HG03025 (cell line): ENCODE measurements at regions not wholly inside any gene's neighbourhood (a gene's known extent, or its start where the extent isn't known, plus 50 kb on each side); places are given as distances from the start of the nearest gene placed in this dataset.

Source experiments
- ATAC-seq: cut with Tn5 transposase; IDR thresholded peaks from one replicate; pipeline ENCODE4 v1.9.1; 2021; ENCODE audit warnings: mild to moderate bottlenecking, moderate library complexity; ENCODE audit not compliant: unreplicated experiment, low FRiP score

- ATAC-seq = no peak
Measured at GRCh38 chr2:146890491-146890890, 954.3 kb upstream of the ACVR2A start.

DNA sequence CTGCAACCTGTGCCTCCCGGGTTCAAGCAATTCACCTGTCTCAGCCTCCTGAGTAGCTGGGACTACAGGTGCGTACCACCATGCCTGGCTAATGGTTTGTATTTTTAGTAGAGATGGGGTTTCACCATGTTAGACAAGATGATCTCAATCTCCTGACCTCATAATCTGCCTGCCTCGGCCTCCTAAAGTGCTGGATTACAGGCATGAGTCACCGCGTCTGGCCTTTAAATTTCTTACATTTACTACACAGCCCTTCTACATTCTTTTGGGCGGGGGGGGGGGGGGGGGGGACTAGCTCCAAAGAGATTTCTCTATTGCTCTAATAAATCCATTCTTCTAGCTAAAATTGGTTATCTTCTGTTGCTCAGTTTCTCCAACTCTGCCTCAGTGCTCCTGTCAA is 964.9 kb upstream of the ACVR2A start:
- no peak for ATAC-seq

DNA sequence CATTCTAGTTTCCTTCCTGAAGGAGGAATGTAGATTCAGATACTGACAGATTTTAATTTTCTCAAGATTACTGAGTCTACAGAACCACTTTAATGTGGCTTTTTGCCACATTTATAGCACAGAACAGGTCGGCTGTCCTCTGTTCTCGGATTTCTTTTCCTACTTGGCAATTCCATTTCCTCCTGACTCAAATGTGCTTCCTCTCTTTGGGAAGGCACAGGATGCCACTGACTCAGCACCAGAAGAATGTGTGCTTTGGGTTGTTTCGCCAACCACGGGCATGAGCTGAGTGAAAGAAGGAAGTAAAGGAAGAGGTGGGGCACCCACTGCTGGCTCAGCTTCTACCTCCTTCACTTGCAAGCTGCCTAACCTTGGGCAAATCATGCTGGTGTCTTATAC is 970.6 kb upstream of the ACVR2A start:
- ATAC-seq = no peak

DNA sequence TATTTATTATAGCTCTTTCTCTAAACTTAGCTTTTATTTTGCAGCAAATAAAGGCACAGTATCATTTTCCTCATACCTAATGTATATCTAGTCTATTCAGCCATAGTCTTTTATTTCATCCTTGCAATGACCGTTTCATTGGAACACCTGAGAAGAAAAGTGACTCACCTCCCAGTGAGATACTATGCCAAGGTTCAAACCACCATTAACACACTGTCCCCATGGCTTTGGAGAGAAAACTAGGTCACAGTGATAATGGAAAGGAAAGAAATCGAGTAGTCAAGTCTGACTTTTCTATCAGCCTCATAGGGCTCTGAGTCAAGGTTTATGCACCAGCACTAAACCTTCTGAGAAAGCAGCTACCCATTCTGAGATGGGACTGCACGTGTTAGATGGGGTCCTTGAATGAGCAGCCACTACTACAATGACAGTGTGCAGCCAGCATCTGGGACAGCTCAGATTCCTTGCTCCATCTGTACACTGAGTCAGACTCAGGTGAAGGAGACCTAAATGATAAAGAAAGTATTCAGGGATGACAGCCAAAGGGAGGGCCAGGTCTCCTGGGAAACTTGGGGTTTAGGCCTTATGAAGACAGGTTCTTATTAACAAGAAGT is 971.1 kb upstream of the ACVR2A start:
- ATAC-seq = no peak

GRCh38 chr2:146873056-146873455 is 971.8 kb upstream of the ACVR2A start:
- ATAC-seq = no peak

DNA sequence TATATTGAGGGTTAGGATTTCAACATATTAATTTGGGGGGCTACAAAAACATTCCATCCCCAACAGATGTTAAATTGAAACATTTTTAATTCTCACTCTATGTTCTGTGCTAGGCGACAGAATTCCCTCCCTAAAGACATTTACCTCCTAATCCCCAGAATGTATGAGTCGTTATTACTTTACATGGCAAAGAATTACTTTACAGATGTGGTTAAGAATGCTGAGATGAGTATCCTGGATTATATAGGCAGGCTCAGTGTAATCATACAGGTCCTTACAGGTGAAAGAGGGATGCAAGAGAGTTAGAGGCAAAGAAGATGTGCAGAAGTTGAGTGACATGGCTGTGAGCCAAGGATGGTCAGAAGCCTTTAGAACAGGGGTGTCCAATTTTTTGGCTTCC is 974.1 kb upstream of the ACVR2A start:
- ATAC-seq = no peak

DNA sequence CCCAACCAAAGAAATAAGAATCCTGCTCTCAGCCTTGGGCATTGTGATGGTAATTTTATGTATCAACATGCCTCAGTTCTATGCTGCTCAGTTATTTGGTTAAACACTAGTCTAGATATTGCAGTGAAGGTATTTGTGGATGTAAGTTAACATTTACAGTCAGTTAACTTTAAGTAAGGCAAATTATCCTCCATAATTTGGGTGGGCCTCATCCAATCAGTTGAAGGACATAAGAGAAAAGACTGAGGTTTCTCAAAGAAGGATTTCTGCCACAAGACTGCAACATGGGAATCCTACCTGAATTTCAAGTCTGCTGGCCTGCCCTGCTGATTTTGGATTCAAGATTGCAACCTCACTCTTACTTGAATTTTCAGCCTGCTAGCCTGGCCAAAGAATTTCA is 975.5 kb upstream of the ACVR2A start:
- no peak for ATAC-seq

DNA sequence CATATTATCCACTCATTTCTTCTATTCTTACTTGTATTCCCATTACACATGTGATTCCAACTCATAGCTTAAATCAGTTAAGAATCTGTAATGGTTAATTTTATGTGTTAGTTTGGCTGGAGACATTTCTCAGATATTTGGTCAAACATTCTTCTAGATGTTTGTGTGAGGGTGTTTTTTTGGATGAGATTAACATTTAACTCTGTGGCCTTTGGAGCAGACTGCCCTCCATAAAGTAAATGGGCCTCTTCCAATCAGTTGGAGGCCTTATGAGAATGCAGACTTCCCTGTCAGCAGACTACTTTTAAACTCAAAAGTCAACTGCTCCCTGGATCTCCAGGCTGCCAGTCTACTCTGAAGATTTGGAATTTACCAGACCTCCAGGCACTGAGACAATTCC is 976.8 kb upstream of the ACVR2A start:
- no peak for ATAC-seq

- no peak for ATAC-seq
Measured at GRCh38 chr2:146867477-146867986, 977.3 kb upstream of the ACVR2A start.

DNA sequence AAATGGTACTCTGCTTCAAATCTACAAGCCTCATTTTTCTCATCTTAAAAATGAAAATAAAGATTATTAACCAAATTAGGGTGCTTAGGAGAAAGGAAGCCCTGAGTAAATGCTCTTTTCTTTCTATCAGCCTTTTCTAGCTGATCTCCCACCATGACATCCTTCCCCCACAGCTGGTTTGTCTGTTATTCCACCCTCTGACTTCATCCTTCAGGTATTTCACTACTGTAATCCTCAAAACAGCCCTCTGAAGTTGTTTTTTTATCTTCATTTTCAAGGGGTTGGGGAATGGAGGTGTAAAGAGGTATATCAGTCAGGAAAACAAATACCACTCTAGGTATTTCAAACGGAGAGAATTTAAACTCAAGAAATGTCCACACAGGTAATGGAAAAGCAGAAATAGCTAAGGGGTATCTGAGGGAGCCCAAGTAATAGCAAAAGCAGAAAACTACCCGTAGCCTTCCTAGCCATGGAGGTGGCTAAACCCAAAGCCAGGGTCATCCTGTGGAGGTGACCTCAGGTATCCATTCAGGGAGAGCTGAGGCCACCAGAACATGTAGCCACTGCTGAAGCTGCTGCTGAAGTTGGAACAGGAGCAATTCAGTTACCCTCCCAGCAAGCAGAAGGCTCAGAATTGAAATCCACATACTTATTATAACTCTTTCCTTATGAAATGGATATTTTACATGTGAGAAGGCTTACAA is 990.9 kb upstream of the ACVR2A start:
- no peak for ATAC-seq

- no peak for ATAC-seq
Measured at GRCh38 chr2:146852661-146853060, 992.2 kb upstream of the ACVR2A start.

GRCh38 chr2:146850746-146851145 is 994.1 kb upstream of the ACVR2A start:
- no peak for ATAC-seq

GRCh38 chr2:146847846-146848245 is 997.0 kb upstream of the ACVR2A start:
- no peak for ATAC-seq

DNA sequence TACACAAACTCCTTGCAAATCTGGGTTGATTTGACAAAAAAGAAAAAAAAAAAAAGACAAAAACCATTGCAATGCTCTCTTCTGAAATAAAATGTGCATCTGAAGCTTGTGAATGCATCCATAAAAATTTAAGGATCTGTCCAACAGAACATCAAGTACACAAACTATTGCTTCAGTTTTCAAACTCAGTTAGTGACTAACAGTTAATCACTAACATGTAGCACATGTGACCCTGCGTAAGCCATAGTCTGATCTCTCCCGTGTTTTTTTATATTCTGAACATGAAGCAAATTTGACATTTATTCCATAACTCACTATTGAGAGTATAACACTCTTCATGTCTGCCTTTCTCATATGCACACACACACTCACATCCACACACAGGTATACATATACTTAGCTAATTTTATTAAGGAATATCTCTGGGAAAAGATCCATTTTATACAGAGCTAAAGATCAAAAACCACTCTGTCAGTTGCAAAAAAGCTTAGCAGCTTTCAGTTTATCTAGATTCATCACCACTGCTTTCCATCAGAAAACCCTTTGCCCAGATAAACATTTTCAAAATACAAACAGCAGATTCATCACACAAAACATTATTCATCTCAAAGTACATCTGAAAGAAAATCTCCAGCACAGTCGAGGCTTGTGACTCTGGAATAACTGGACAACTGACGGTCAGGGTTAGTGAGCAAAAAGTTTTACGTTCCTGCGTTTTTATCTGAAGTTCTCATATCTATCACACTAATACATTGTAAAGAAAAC is 1000.4 kb upstream of the ACVR2A start:
- no peak for ATAC-seq

- ATAC-seq = no peak
Measured at GRCh38 chr2:146837857-146838256, 1007.0 kb upstream of the ACVR2A start.

- no peak for ATAC-seq
Measured at GRCh38 chr2:146826388-146826787, 1018.4 kb upstream of the ACVR2A start.

DNA sequence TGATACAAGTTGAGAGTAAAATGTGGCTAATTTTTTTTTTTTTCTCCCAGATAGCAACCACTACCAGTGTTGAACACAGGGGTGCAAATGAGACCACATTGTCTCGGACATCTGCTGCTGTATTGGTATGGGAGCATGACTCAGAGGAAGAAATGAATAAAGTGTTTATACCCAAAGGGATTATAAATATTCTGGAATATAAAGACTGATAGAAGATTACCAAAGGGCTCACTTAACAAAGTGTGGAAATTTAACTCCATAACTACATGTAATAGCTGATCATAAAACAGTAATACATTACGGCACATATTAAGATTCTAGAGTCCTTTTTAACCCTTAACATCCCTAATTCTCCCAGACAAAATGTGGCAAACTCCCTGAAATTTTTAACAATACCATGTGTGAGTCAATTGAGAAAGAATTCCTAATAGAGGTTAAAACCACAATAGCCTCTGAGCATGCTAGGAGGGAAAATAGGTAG is 1023.0 kb upstream of the ACVR2A start:
- no peak for ATAC-seq

DNA sequence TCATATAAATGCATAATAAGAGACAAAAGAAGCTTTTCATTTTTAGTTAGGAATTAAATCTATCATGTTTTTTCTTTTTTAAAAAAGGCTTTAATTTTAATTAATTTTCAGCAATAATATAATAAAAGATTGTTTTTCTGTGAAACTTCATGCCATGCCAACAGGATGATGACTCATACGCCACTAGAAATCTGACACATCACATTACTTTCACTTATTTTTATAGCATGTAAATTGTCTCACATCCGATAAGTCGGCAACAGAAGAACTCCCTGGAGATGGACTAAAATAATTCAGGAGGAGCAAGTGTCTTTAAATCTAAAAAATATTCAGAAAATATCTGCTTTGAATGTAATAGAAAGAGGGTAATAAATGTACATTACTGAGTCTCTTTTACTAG is 1024.2 kb upstream of the ACVR2A start:
- ATAC-seq = no peak

DNA sequence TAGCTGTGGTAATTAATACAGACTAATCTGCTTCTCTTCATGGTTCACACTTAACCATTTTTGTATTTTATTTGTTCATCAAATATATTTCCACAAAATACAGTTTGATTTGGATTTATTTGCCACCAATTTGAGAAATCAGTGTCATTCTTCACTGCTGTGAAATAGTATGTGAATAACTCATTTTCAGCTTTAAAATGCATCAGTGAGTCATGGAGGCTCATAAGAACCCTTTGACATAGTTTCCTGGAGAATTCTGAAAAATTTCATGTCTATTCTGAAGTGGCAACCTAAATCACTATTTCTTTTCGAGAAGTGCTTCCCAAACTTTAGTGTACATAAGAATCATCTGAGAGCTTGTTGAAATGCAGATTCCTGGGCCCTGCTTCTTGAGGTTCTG is 1026.7 kb upstream of the ACVR2A start:
- no peak for ATAC-seq

GRCh38 chr2:146817613-146818012 is 1027.2 kb upstream of the ACVR2A start:
- ATAC-seq = no peak

- ATAC-seq = no peak
Measured at GRCh38 chr2:146814971-146815370, 1029.9 kb upstream of the ACVR2A start.
